B cell (primary cell): ENCODE measurements at regions not wholly inside any gene's neighbourhood (a gene's known extent, or its start where the extent isn't known, plus 50 kb on each side); places are given as distances from the start of the nearest gene placed in this dataset.

Experiments used
- ATAC-seq: fragments of 200-7000 bp; cut with Tn5 transposase; one replicate; pipeline ENCODE4 v1.10.0; 2021; ENCODE audit warnings: low read depth, mild to moderate bottlenecking, moderate number of reproducible peaks, moderate library complexity
- CTCF ChIA-PET: fragments of 350-600 bp; sonication (Branson Sonifier 250); formaldehyde crosslinking; loops from one replicate; lab custom pipeline; 2021; ENCODE audit warnings: antibody characterized with exemption, inconsistent platforms; lab: Charles Lee
- POLR2A ChIA-PET: fragments of 350-600 bp; sonication (Branson Sonifier 250); formaldehyde crosslinking; loops from one replicate; lab custom pipeline; 2021; ENCODE audit warnings: antibody characterized with exemption; lab: Charles Lee
- DNase-seq: peaks from one replicate; pipeline ENCODE4 v3.0.0; 2013
- H2AFZ ChIP-seq: 2 replicates; pipeline ENCODE4 v1.6.1; 2012; ENCODE audit warnings: mild to moderate bottlenecking, low read depth, low read length; ENCODE audit not compliant: insufficient read depth, poor library complexity, severe bottlenecking
- H3K27ac ChIP-seq, 2 donors: 1 replicate in 1 of 2; 2 replicates in 1 of 2; pipeline ENCODE4 v1.5.1; 2012 to 2013; ENCODE audit warnings: low read length in 2 of 2, mild to moderate bottlenecking in 2 of 2, moderate library complexity in 1 of 2
- H3K27me3 ChIP-seq, 4 experiments: fragments of 200-600 bp in 1 of 4; sonication (generic) in 1 of 4; replicated peaks in 1 of 4; 1 replicate in 2 of 4; 2 replicates in 2 of 4; pipeline versions ENCODE4 v1.6.1 to v1.7.0; 2013 to 2016; ENCODE audit warnings: low read length in 3 of 4, mild to moderate bottlenecking in 2 of 4, mixed read lengths in 1 of 4, moderate library complexity in 1 of 4; ENCODE audit not compliant: insufficient read depth in 4 of 4, control insufficient read depth in 3 of 4; ENCODE audit errors: control extremely low read depth in 1 of 4
- H3K36me3 ChIP-seq, 2 experiments: replicated peaks in 1 of 2; 1 replicate in 1 of 2; 2 replicates in 1 of 2; pipeline versions ENCODE4 v1.6.1 to v1.7.1; 2013; ENCODE audit warnings: low read length in 1 of 2; ENCODE audit not compliant: insufficient read depth in 2 of 2, control insufficient read depth in 1 of 2; ENCODE audit errors: control extremely low read depth in 1 of 2, extremely low read depth in 1 of 2
- H3K4me1 ChIP-seq, 2 donors: fragments of 200-600 bp in 1 of 2; sonication (generic) in 1 of 2; 1 replicate in 1 of 2; 2 replicates in 1 of 2; pipeline versions ENCODE4 v1.5.1 to v1.6.1; 2013 to 2017; ENCODE audit warnings: low read length in 2 of 2; ENCODE audit not compliant: control insufficient read depth in 2 of 2, insufficient read depth in 2 of 2
- H3K4me2 ChIP-seq: replicated peaks from 2 replicates; pipeline ENCODE3; 2012; ENCODE audit warnings: mild to moderate bottlenecking, low read depth, low read length; ENCODE audit not compliant: poor library complexity, severe bottlenecking
- H3K4me3 ChIP-seq, 5 experiments: fragments of 200-600 bp in 1 of 5; sonication (generic) in 1 of 5; 1 replicate in 3 of 5; 2 replicates in 2 of 5; pipeline versions ENCODE4 v1.5.1 to v1.7.0; 2011 to 2016; ENCODE audit warnings: low read length in 4 of 5, mild to moderate bottlenecking in 4 of 5, low read depth in 2 of 5, control low read depth in 1 of 5, moderate library complexity in 1 of 5; ENCODE audit not compliant: insufficient read depth in 1 of 5; ENCODE audit errors: control extremely low read depth in 1 of 5, extremely low read depth in 1 of 5
- H3K79me2 ChIP-seq: fragments of 200-600 bp; sonication (generic); one replicate; pipeline ENCODE4 v1.6.0; 2016; ENCODE audit warnings: low read length; ENCODE audit not compliant: control insufficient read depth, insufficient read depth
- H3K9ac ChIP-seq: fragments of 200-600 bp; sonication (generic); 2 replicates; pipeline ENCODE4 v1.6.1; 2017; ENCODE audit warnings: mild to moderate bottlenecking, low read length, moderate library complexity
- H3K9me3 ChIP-seq, 3 donors: one replicate each; pipeline versions ENCODE4 v1.6.1 to v1.7.1; 2013; ENCODE audit warnings: low read length in 2 of 3; ENCODE audit not compliant: control insufficient read depth in 2 of 3, insufficient read depth in 1 of 3; ENCODE audit errors: control extremely low read depth in 1 of 3
- H4K20me1 ChIP-seq: 2 replicates; pipeline ENCODE4 v1.6.0; 2012; ENCODE audit warnings: mild to moderate bottlenecking, low read length; ENCODE audit not compliant: insufficient read depth, control insufficient read depth, poor library complexity, severe bottlenecking
- H3K27ac Mint-ChIP-seq: one replicate; pipeline ENCODE4 v1.8.0; 2021; ENCODE audit warnings: mixed read lengths
- H3K27me3 Mint-ChIP-seq: one replicate; pipeline ENCODE4 v1.8.0; 2021; ENCODE audit warnings: mixed read lengths
- H3K4me1 Mint-ChIP-seq: one replicate; pipeline ENCODE4 v1.8.0; 2021; ENCODE audit warnings: mixed read lengths
- H3K4me3 Mint-ChIP-seq: one replicate; pipeline ENCODE4 v1.8.0; 2021; ENCODE audit warnings: mixed read lengths
- H3K9me3 Mint-ChIP-seq: one replicate; pipeline ENCODE4 v1.8.0; 2022; ENCODE audit warnings: mixed read lengths; ENCODE audit not compliant: insufficient read depth
- EZH2 ChIP-seq: IDR thresholded peaks from 2 replicates; pipeline ENCODE4 v1.6.1; 2012; ENCODE audit warnings: borderline replicate concordance, low read depth, mild to moderate bottlenecking, moderate library complexity, low read length; ENCODE audit not compliant: insufficient read depth, poor library complexity, severe bottlenecking
- WGBS: methylation state at CpG from one replicate; pipeline ENCODE4 v1.1.5; 2013; ENCODE audit warnings: missing lambda C conversion rate; ENCODE audit not compliant: insufficient coverage; 5-methylcytosine and 5-hydroxymethylcytosine counted together
- intact Hi-C: fragments of 100-400 bp; cut with micrococcal nuclease; formaldehyde crosslinking; loops from one replicate; pipeline ENCODE4 v1.10.0; 2022
- TF ChIP-seq, protein P1 (sequence below): fragments of 200-600 bp; IDR thresholded peaks from one replicate; pipeline ENCODE4 v1.8.0; 2022; ENCODE audit warnings: antibody characterized with exemption, mild to moderate bottlenecking

DNA sequence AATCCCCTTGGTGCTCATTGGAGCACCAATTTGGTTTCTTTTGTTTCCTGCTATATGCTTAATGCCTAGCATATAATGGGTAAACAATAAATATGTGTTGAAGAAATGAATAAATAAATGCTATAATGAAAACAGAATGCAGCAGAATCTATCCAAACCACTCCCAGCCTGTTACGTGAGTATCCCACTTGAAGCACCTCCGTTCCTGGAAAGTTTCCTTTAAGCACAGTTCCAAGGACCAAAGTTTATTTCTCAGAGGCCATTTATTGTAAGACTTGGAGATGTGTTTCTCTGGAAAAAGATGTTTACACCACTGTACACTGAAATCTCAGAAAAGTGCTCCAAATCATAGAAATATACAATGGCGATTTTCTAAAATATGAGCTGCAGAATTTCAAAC, 187.0 kb downstream of the SOX9 start:
- no peaks in the 10 kb centered on the region for H3K4me1 Mint-ChIP-seq
- Histone ChIP-seq H3K4me2 (no peak overlapping the region), H3K27ac (no peak overlapping the region), H4K20me1 (no peaks in the 10 kb centered on the region), H3K4me3 (no peak overlapping the region), H3K9me3 (peaks cover 0 to 6% (median 0%) of the 10 kb centered on the region in 3 donors), H3K9ac (no peak overlapping the region), H3K36me3 (no peaks in the 10 kb centered on the region), H2AFZ (no peak overlapping the region), H3K27me3 (no peaks in the 10 kb centered on the region), H3K4me1 (no peaks in the 10 kb centered on the region), H3K79me2 (no peaks in the 10 kb centered on the region)
- peaks cover 12% of the 10 kb centered on the region for H3K27me3 Mint-ChIP-seq
- WGBS = no CpG with 5 or more reads among the region's 3 CpGs
- no peaks in the 10 kb centered on the region for H3K9me3 Mint-ChIP-seq
- intact Hi-C loops = no loop called here
- TF ChIP-seq EZH2 = no peak
- TF ChIP-seq, protein P1, sequence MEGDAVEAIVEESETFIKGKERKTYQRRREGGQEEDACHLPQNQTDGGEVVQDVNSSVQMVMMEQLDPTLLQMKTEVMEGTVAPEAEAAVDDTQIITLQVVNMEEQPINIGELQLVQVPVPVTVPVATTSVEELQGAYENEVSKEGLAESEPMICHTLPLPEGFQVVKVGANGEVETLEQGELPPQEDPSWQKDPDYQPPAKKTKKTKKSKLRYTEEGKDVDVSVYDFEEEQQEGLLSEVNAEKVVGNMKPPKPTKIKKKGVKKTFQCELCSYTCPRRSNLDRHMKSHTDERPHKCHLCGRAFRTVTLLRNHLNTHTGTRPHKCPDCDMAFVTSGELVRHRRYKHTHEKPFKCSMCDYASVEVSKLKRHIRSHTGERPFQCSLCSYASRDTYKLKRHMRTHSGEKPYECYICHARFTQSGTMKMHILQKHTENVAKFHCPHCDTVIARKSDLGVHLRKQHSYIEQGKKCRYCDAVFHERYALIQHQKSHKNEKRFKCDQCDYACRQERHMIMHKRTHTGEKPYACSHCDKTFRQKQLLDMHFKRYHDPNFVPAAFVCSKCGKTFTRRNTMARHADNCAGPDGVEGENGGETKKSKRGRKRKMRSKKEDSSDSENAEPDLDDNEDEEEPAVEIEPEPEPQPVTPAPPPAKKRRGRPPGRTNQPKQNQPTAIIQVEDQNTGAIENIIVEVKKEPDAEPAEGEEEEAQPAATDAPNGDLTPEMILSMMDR = no peak
- ChIA-PET POLR2A (no interaction called here), CTCF (no interaction called here)
- no peak overlapping the region for H3K4me3 Mint-ChIP-seq
- DNase-seq (no peak), ATAC-seq (no peak)
- no peak overlapping the region for H3K27ac Mint-ChIP-seq

DNA sequence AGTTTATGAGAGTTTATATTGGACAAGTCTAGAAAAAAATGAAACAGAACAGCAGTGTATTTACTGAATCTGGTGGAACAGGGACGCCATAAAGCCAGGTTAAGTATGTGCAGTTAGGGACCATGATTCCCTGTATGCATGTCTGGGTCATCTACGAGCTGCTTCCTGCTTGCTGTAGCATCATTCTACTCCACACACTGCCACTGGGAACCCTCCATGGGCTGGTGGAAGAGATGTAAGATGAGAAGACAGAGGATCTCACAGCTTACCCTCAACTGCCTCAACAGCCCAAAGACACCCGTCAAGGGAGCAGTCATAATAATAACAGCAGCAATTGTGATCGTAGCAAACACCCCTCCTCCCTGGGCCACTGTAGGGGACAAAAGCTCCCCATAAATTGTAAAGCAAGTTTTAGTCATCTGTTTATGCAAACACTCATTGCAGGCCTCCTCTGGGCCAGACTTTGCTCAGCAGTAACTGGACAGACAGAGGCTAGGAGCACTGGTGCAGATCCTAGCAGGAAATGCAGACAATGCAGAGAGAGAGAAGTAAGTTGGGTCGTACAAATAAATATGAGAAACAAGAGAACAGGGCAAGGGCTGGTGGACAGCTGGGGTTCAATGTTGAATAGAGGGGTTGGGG, 188.0 kb downstream of the SOX9 start:
- no peak overlapping the region for H3K9ac ChIP-seq
- no peak overlapping the region for H3K4me2 ChIP-seq
- DNase-seq = no peak
- H3K79me2 ChIP-seq = no peaks in the 10 kb centered on the region
- ChIA-PET POLR2A (no interaction called here), CTCF (no interaction called here)
- H2AFZ ChIP-seq = no peak overlapping the region
- H3K27me3 ChIP-seq = no peaks in the 10 kb centered on the region
- no peaks in the 10 kb centered on the region for H4K20me1 ChIP-seq
- 74% methylated on average over 3 of the region's 5 CpGs for WGBS
- no peak for TF ChIP-seq EZH2
- TF ChIP-seq, protein P1 = no peak
- Mint-ChIP-seq H3K4me3 (no peak overlapping the region), H3K9me3 (no peaks in the 10 kb centered on the region), H3K27me3 (peaks cover 12% of the 10 kb centered on the region), H3K27ac (no peak overlapping the region), H3K4me1 (no peaks in the 10 kb centered on the region)
- H3K36me3 ChIP-seq = no peaks in the 10 kb centered on the region
- no peak overlapping the region for H3K4me3 ChIP-seq
- no peaks in the 10 kb centered on the region for H3K4me1 ChIP-seq
- no peak for ATAC-seq
- no peak overlapping the region for H3K27ac ChIP-seq
- intact Hi-C loops = no loop called here
- peaks cover 0 to 6% (median 0%) of the 10 kb centered on the region in 3 donors for H3K9me3 ChIP-seq
